GM23338 (cell line): ENCODE measurements at regions not wholly inside any gene's neighbourhood (a gene's known extent, or its start where the extent isn't known, plus 50 kb on each side); places are given as distances from the start of the nearest gene placed in this dataset.

Source experiments
- CREB1 ChIP-seq: fragments of 250-450 bp; sonication (Bioruptor Pico); IDR thresholded peaks from 2 replicates; pipeline ENCODE4 v1.5.0; 2020; ENCODE audit warnings: low read depth, mild to moderate bottlenecking, moderate library complexity
- CTCF ChIP-seq, 2 experiments: fragments of 200-600 bp in 1 of 2; sonication (generic) in 1 of 2; conservative IDR thresholded peaks; 2 replicates each; pipeline versions ENCODE4 v1.5.1 to v1.6.1; 2016 to 2017; ENCODE audit warnings: antibody characterized with exemption in 2 of 2, low read depth in 2 of 2, mild to moderate bottlenecking in 2 of 2, moderate library complexity in 1 of 2
- EZH2 ChIP-seq: fragments of 200-600 bp; sonication (generic); IDR thresholded peaks from one replicate; pipeline ENCODE4 v1.8.0; 2017; ENCODE audit warnings: antibody characterized with exemption, mild to moderate bottlenecking, low read depth; ENCODE audit not compliant: unreplicated experiment
- EZH2phosphoT487 ChIP-seq: fragments of 200-600 bp; sonication (generic); IDR thresholded peaks from one replicate; pipeline ENCODE4 v1.8.1; 2018; ENCODE audit warnings: antibody characterized with exemption; ENCODE audit not compliant: unreplicated experiment
- JUNB ChIP-seq: IDR thresholded peaks from one replicate; pipeline ENCODE4 v1.6.1; 2016; ENCODE audit warnings: antibody characterized with exemption; ENCODE audit not compliant: unreplicated experiment
- POLR2AphosphoS5 ChIP-seq: IDR thresholded peaks from 2 replicates; pipeline ENCODE4 v1.6.1; 2016; ENCODE audit warnings: antibody characterized with exemption, low read depth
- ZNF462 ChIP-seq: fragments of 250-450 bp; sonication (Bioruptor Pico); IDR thresholded peaks from 2 replicates; pipeline ENCODE4 v1.5.0; 2020; ENCODE audit warnings: mild to moderate bottlenecking, moderate library complexity
- TF ChIP-seq, protein P1 (sequence below): IDR thresholded peaks from 2 replicates; pipeline ENCODE4 v1.6.1; 2016; ENCODE audit warnings: antibody characterized with exemption

DNA sequence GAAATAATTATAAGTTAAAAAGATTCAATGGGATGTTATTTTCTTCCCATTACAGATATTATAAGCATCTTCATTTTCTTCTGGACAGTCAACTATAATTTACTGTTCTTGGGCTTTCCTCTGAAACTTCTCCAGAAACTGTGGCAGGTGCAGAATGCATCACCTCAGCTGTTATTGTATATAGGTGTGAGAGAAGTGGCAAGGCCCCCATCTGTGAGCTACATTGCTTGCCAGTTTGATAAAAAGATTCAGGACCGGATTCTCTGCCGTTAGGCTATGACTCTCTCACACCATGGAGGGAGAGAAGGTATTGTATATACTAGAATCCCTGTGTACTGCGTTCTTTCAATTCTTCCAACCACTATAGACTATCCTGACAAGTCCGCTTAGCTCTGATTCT, 135.8 kb upstream of the CENPW start:
- no peak for TF ChIP-seq EZH2
- no peak for TF ChIP-seq CTCF (conservative IDR thresholded peaks at IDR 0.05; ENCODE audit: low read depth in 2 of 2)
- TF ChIP-seq JUNB = no peak
- TF ChIP-seq ZNF462 (CRISPR knock-in tag) = no peak
- TF ChIP-seq POLR2AphosphoS5 = no peak
- TF ChIP-seq, protein P1, sequence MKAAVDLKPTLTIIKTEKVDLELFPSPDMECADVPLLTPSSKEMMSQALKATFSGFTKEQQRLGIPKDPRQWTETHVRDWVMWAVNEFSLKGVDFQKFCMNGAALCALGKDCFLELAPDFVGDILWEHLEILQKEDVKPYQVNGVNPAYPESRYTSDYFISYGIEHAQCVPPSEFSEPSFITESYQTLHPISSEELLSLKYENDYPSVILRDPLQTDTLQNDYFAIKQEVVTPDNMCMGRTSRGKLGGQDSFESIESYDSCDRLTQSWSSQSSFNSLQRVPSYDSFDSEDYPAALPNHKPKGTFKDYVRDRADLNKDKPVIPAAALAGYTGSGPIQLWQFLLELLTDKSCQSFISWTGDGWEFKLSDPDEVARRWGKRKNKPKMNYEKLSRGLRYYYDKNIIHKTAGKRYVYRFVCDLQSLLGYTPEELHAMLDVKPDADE = no peak
- no peak for TF ChIP-seq EZH2phosphoT487
- TF ChIP-seq CREB1 (CRISPR knock-in tag) = no peak
